GM23338 (cell line): ENCODE measurements at regions not wholly inside any gene's neighbourhood (a gene's known extent, or its start where the extent isn't known, plus 50 kb on each side); places are given as distances from the start of the nearest gene placed in this dataset.

Source experiments
- ATAC-seq: fragments of 200-7000 bp; cut with Tn5 transposase; 3 replicates; pipeline ENCODE4 v1.9.1; 2020
- DNase-seq: peaks from one replicate; pipeline ENCODE4 v3.0.0-alpha.2; 2015; ENCODE audit warnings: low spot score
- H2AFZ ChIP-seq: fragments of 200-600 bp; sonication (generic); 2 replicates; pipeline ENCODE4 v1.8.0; 2016; ENCODE audit warnings: antibody characterized with exemption, mild to moderate bottlenecking, moderate library complexity
- H3F3A ChIP-seq: fragments of 200-600 bp; sonication (generic); replicated peaks from 2 replicates; pipeline ENCODE4 v1.8.0; 2017; ENCODE audit warnings: antibody characterized with exemption, mixed run types, low read depth
- H3K27ac ChIP-seq: fragments of 200-600 bp; sonication (generic); 2 replicates; pipeline ENCODE4 v1.6.1; 2016; ENCODE audit warnings: low read depth
- H3K27me3 ChIP-seq: fragments of 200-600 bp; sonication (generic); 2 replicates; pipeline ENCODE4 v1.8.0; 2016; ENCODE audit warnings: mild to moderate bottlenecking, mixed run types, moderate library complexity; ENCODE audit not compliant: insufficient read depth
- H3K36me3 ChIP-seq: fragments of 200-600 bp; sonication (generic); 2 replicates; pipeline ENCODE4 v1.8.0; 2016; ENCODE audit warnings: mild to moderate bottlenecking; ENCODE audit not compliant: insufficient read depth
- H3K4me1 ChIP-seq: fragments of 200-600 bp; sonication (generic); 2 replicates; pipeline ENCODE4 v1.8.0; 2016; ENCODE audit warnings: mild to moderate bottlenecking, moderate library complexity; ENCODE audit not compliant: insufficient read depth
- H3K4me2 ChIP-seq: fragments of 200-600 bp; sonication (generic); 2 replicates; pipeline ENCODE4 v1.7.1; 2017; ENCODE audit warnings: mixed run types
- H3K4me3 ChIP-seq: fragments of 200-600 bp; sonication (generic); 2 replicates; pipeline ENCODE4 v1.6.1; 2016; ENCODE audit warnings: mixed run types
- H3K79me2 ChIP-seq: fragments of 200-600 bp; sonication (generic); replicated peaks from 2 replicates; pipeline ENCODE4 v1.8.0; 2017; ENCODE audit warnings: mild to moderate bottlenecking; ENCODE audit not compliant: insufficient read depth
- H3K9me2 ChIP-seq: fragments of 200-600 bp; sonication (generic); 2 replicates; pipeline ENCODE4 v1.8.0; 2017; ENCODE audit not compliant: insufficient read depth
- H4K20me1 ChIP-seq: fragments of 200-600 bp; sonication (generic); replicated peaks from 2 replicates; pipeline ENCODE4 v1.8.0; 2017; ENCODE audit warnings: mild to moderate bottlenecking; ENCODE audit not compliant: insufficient read depth
- H3K27ac Mint-ChIP-seq: 2 replicates; pipeline ENCODE4 v1.8.0; 2020; ENCODE audit warnings: inconsistent platforms, mild to moderate bottlenecking, moderate library complexity, mixed read lengths
- H3K27me3 Mint-ChIP-seq: 3 replicates; pipeline ENCODE4 v1.8.0; 2022; ENCODE audit warnings: low read depth, mild to moderate bottlenecking, moderate library complexity, mixed read lengths, inconsistent platforms; ENCODE audit not compliant: insufficient read depth, poor library complexity
- H3K36me3 Mint-ChIP-seq: 3 replicates; pipeline ENCODE4 v1.8.0; 2021; ENCODE audit warnings: low read depth, mild to moderate bottlenecking, inconsistent platforms, moderate library complexity, mixed read lengths
- H3K4me1 Mint-ChIP-seq: 3 replicates; pipeline ENCODE4 v1.8.0; 2020; ENCODE audit warnings: mild to moderate bottlenecking, inconsistent platforms, mixed read lengths
- H3K4me3 Mint-ChIP-seq: 3 replicates; pipeline ENCODE4 v1.8.0; 2021; ENCODE audit warnings: moderate library complexity, mild to moderate bottlenecking, inconsistent platforms, mixed read lengths
- H3K9me3 Mint-ChIP-seq: 3 replicates; pipeline ENCODE4 v1.8.0; 2020; ENCODE audit warnings: moderate library complexity, mild to moderate bottlenecking, inconsistent platforms, mixed read lengths
- CREB1 ChIP-seq: fragments of 250-450 bp; sonication (Bioruptor Pico); IDR thresholded peaks from 2 replicates; pipeline ENCODE4 v1.5.0; 2020; ENCODE audit warnings: low read depth, mild to moderate bottlenecking, moderate library complexity
- EZH2 ChIP-seq: fragments of 200-600 bp; sonication (generic); IDR thresholded peaks from one replicate; pipeline ENCODE4 v1.8.0; 2017; ENCODE audit warnings: antibody characterized with exemption, mild to moderate bottlenecking, low read depth; ENCODE audit not compliant: unreplicated experiment
- EZH2phosphoT487 ChIP-seq: fragments of 200-600 bp; sonication (generic); IDR thresholded peaks from one replicate; pipeline ENCODE4 v1.8.1; 2018; ENCODE audit warnings: antibody characterized with exemption; ENCODE audit not compliant: unreplicated experiment
- JUNB ChIP-seq: IDR thresholded peaks from one replicate; pipeline ENCODE4 v1.6.1; 2016; ENCODE audit warnings: antibody characterized with exemption; ENCODE audit not compliant: unreplicated experiment
- NANOG ChIP-seq: IDR thresholded peaks from 2 replicates; pipeline ENCODE4 v1.6.1; 2016; ENCODE audit warnings: antibody characterized with exemption, borderline replicate concordance
- POLR2AphosphoS5 ChIP-seq: IDR thresholded peaks from 2 replicates; pipeline ENCODE4 v1.6.1; 2016; ENCODE audit warnings: antibody characterized with exemption, low read depth
- STAT1 ChIP-seq: IDR thresholded peaks from one replicate; pipeline ENCODE4 v1.6.1; 2016; ENCODE audit warnings: antibody characterized with exemption; ENCODE audit not compliant: unreplicated experiment
- ZNF114 ChIP-seq: fragments of 250-450 bp; sonication (Bioruptor Pico); IDR thresholded peaks from 2 replicates; pipeline ENCODE4 v1.5.0; 2020; ENCODE audit warnings: mild to moderate bottlenecking, moderate library complexity
- ZNF331 ChIP-seq: fragments of 250-450 bp; sonication (Bioruptor Pico); IDR thresholded peaks from 2 replicates; pipeline ENCODE4 v1.5.0; 2020; ENCODE audit warnings: low read depth, mild to moderate bottlenecking, moderate library complexity
- ZNF462 ChIP-seq: fragments of 250-450 bp; sonication (Bioruptor Pico); IDR thresholded peaks from 2 replicates; pipeline ENCODE4 v1.5.0; 2020; ENCODE audit warnings: mild to moderate bottlenecking, moderate library complexity
- TF ChIP-seq, protein P1 (sequence below): IDR thresholded peaks from one replicate; pipeline ENCODE4 v1.6.1; 2018; ENCODE audit warnings: antibody characterized with exemption; ENCODE audit not compliant: unreplicated experiment
- TF ChIP-seq, protein P2 (sequence below), 2 experiments: fragments of 200-600 bp in 1 of 2; sonication (generic) in 1 of 2; conservative IDR thresholded peaks; 2 replicates each; pipeline versions ENCODE4 v1.5.1 to v1.6.1; 2016 to 2017; ENCODE audit warnings: antibody characterized with exemption in 2 of 2, low read depth in 2 of 2, mild to moderate bottlenecking in 2 of 2, moderate library complexity in 1 of 2
- TF ChIP-seq, protein P3 (sequence below): IDR thresholded peaks from 2 replicates; pipeline ENCODE4 v1.6.1; 2016; ENCODE audit warnings: antibody characterized with exemption

DNA sequence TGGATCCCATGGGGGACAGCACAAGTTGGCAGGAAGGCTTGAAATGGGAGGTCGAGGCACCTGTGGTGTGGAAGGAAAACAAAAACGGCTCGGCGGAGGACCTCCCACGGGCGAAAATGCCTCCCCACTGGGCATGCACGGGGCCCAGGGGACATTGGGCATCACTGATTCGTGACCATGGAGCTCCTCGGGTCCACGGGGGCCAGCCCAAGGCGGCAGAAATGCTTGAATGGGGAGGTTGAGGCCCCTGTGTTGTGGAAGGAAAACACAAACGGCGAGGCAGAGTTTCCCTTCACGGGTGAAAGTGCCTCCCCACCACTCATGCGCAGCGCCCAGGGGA is 376.0 kb downstream of the ALG10 start:
- no peak for DNase-seq
- no peak overlapping the region for H3K4me2 ChIP-seq
- H3F3A ChIP-seq: no peaks in the 10 kb centered on the region
- H3K27ac Mint-ChIP-seq: no peak overlapping the region
- no peaks in the 10 kb centered on the region for H3K36me3 ChIP-seq
- no peak overlapping the region for H3K4me3 Mint-ChIP-seq
- no peaks in the 10 kb centered on the region for H3K4me1 ChIP-seq
- no peak overlapping the region for H2AFZ ChIP-seq
- H3K9me2 ChIP-seq: no peaks in the 10 kb centered on the region
- peaks cover 18% of the 10 kb centered on the region; the same call in 1 of the 3 replicates for H3K36me3 Mint-ChIP-seq
- no peaks in the 10 kb centered on the region for H4K20me1 ChIP-seq
- no peak overlapping the region for H3K4me3 ChIP-seq
- H3K4me1 Mint-ChIP-seq: no peaks in the 10 kb centered on the region
- no peak overlapping the region for H3K27ac ChIP-seq
- H3K27me3 Mint-ChIP-seq: peaks cover 9% of the 10 kb centered on the region
- H3K9me3 Mint-ChIP-seq: peaks cover 97% of the 10 kb centered on the region
- no peak for ATAC-seq
- H3K79me2 ChIP-seq: no peaks in the 10 kb centered on the region
- no peaks in the 10 kb centered on the region for H3K27me3 ChIP-seq
- TF ChIP-seq, protein P1, sequence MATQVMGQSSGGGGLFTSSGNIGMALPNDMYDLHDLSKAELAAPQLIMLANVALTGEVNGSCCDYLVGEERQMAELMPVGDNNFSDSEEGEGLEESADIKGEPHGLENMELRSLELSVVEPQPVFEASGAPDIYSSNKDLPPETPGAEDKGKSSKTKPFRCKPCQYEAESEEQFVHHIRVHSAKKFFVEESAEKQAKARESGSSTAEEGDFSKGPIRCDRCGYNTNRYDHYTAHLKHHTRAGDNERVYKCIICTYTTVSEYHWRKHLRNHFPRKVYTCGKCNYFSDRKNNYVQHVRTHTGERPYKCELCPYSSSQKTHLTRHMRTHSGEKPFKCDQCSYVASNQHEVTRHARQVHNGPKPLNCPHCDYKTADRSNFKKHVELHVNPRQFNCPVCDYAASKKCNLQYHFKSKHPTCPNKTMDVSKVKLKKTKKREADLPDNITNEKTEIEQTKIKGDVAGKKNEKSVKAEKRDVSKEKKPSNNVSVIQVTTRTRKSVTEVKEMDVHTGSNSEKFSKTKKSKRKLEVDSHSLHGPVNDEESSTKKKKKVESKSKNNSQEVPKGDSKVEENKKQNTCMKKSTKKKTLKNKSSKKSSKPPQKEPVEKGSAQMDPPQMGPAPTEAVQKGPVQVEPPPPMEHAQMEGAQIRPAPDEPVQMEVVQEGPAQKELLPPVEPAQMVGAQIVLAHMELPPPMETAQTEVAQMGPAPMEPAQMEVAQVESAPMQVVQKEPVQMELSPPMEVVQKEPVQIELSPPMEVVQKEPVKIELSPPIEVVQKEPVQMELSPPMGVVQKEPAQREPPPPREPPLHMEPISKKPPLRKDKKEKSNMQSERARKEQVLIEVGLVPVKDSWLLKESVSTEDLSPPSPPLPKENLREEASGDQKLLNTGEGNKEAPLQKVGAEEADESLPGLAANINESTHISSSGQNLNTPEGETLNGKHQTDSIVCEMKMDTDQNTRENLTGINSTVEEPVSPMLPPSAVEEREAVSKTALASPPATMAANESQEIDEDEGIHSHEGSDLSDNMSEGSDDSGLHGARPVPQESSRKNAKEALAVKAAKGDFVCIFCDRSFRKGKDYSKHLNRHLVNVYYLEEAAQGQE: no peak
- TF ChIP-seq, protein P2, sequence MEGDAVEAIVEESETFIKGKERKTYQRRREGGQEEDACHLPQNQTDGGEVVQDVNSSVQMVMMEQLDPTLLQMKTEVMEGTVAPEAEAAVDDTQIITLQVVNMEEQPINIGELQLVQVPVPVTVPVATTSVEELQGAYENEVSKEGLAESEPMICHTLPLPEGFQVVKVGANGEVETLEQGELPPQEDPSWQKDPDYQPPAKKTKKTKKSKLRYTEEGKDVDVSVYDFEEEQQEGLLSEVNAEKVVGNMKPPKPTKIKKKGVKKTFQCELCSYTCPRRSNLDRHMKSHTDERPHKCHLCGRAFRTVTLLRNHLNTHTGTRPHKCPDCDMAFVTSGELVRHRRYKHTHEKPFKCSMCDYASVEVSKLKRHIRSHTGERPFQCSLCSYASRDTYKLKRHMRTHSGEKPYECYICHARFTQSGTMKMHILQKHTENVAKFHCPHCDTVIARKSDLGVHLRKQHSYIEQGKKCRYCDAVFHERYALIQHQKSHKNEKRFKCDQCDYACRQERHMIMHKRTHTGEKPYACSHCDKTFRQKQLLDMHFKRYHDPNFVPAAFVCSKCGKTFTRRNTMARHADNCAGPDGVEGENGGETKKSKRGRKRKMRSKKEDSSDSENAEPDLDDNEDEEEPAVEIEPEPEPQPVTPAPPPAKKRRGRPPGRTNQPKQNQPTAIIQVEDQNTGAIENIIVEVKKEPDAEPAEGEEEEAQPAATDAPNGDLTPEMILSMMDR (conservative IDR thresholded peaks at IDR 0.05; ENCODE audit: low read depth in 2 of 2): no peak
- TF ChIP-seq ZNF462 (CRISPR knock-in tag) (no peak), JUNB (no peak), ZNF114 (CRISPR knock-in tag) (no peak), EZH2 (no peak), EZH2phosphoT487 (no peak), CREB1 (CRISPR knock-in tag) (no peak), ZNF331 (CRISPR knock-in tag) (no peak), POLR2AphosphoS5 (no peak), STAT1 (no peak), NANOG (no peak)
- TF ChIP-seq, protein P3, sequence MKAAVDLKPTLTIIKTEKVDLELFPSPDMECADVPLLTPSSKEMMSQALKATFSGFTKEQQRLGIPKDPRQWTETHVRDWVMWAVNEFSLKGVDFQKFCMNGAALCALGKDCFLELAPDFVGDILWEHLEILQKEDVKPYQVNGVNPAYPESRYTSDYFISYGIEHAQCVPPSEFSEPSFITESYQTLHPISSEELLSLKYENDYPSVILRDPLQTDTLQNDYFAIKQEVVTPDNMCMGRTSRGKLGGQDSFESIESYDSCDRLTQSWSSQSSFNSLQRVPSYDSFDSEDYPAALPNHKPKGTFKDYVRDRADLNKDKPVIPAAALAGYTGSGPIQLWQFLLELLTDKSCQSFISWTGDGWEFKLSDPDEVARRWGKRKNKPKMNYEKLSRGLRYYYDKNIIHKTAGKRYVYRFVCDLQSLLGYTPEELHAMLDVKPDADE: no peak
